Osteocyte (in vitro differentiated cells): ENCODE measurements at regions not wholly inside any gene's neighbourhood (a gene's known extent, or its start where the extent isn't known, plus 50 kb on each side); places are given as distances from the start of the nearest gene placed in this dataset.

Source experiments
- DNase-seq: peaks from one replicate; pipeline ENCODE4 v3.0.0; 2021; ENCODE audit warnings: mixed read lengths; ENCODE audit not compliant: unreplicated experiment; ENCODE audit errors: extremely low spot score
- H3K27ac Mint-ChIP-seq: one replicate; pipeline ENCODE4 v1.8.0; 2021; ENCODE audit warnings: mild to moderate bottlenecking, mixed read lengths; ENCODE audit not compliant: unreplicated experiment
- H3K27me3 Mint-ChIP-seq: one replicate; pipeline ENCODE4 v1.8.0; 2021; ENCODE audit warnings: mixed read lengths; ENCODE audit not compliant: unreplicated experiment
- H3K36me3 Mint-ChIP-seq: one replicate; pipeline ENCODE4 v1.8.0; 2021; ENCODE audit warnings: mixed read lengths; ENCODE audit not compliant: unreplicated experiment
- H3K4me1 Mint-ChIP-seq: one replicate; pipeline ENCODE4 v1.8.0; 2021; ENCODE audit warnings: mixed read lengths; ENCODE audit not compliant: unreplicated experiment
- H3K4me3 Mint-ChIP-seq: one replicate; pipeline ENCODE4 v1.8.0; 2021; ENCODE audit warnings: mild to moderate bottlenecking, moderate library complexity, mixed read lengths; ENCODE audit not compliant: unreplicated experiment
- H3K9me3 Mint-ChIP-seq: one replicate; pipeline ENCODE4 v1.8.0; 2021; ENCODE audit warnings: mixed read lengths; ENCODE audit not compliant: unreplicated experiment
- TF ChIP-seq, protein P1 (sequence below): fragments of 200-600 bp; sonication (generic); IDR thresholded peaks from 2 replicates; pipeline ENCODE4 v1.5.0; 2021; ENCODE audit warnings: antibody characterized with exemption, mild to moderate bottlenecking, moderate library complexity

DNA sequence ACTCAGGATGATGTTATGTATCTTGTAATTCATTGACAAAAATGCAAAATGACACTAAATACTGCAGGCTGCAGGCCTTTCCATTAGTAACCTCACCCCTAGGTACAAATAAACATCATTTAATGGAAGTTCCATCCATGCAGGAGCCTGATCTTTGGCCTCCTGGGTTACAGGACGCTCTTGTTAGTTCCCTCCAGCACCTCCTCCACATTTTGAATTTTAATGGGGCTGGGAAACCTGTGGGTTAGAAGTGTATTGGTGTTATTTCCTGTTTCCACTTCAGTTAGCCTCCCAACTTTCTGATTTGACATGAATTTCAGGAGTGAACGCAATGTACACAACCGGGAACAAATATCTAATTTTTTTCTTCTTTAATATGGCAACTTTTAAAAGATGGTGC, 237.1 kb upstream of the ARGLU1 start:
- Mint-ChIP-seq H3K4me3 (no peak overlapping the region), H3K4me1 (no peaks in the 10 kb centered on the region), H3K27ac (no peak overlapping the region), H3K27me3 (peaks cover 17% of the 10 kb centered on the region), H3K36me3 (no peaks in the 10 kb centered on the region), H3K9me3 (no peaks in the 10 kb centered on the region)
- DNase-seq, result no peak
- TF ChIP-seq, protein P1, sequence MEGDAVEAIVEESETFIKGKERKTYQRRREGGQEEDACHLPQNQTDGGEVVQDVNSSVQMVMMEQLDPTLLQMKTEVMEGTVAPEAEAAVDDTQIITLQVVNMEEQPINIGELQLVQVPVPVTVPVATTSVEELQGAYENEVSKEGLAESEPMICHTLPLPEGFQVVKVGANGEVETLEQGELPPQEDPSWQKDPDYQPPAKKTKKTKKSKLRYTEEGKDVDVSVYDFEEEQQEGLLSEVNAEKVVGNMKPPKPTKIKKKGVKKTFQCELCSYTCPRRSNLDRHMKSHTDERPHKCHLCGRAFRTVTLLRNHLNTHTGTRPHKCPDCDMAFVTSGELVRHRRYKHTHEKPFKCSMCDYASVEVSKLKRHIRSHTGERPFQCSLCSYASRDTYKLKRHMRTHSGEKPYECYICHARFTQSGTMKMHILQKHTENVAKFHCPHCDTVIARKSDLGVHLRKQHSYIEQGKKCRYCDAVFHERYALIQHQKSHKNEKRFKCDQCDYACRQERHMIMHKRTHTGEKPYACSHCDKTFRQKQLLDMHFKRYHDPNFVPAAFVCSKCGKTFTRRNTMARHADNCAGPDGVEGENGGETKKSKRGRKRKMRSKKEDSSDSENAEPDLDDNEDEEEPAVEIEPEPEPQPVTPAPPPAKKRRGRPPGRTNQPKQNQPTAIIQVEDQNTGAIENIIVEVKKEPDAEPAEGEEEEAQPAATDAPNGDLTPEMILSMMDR, result no peak

DNA sequence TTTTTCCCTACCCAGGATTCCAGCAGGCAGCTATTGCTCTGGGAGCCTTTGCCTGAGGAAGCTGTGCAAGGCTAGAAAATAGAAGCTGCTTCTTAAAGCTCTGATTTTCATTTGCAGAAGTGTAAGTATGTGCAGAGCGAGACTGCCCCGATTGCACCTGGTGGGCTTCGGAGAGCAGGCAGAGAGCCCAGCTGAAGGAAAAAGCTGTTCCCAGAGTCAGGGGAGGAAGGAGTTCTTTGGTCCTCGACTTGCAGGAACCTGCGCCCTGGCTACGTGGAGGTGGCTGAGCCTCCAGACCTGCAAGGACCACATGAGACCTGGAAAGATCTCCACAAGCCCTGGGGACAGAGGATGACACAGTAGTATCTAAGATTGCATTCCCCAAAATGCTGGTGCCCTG, 235.0 kb upstream of the ARGLU1 start:
- H3K27ac Mint-ChIP-seq, result no peak overlapping the region
- peaks cover 8% of the 10 kb centered on the region for H3K27me3 Mint-ChIP-seq
- no peak overlapping the region for H3K4me3 Mint-ChIP-seq
- H3K4me1 Mint-ChIP-seq, result no peaks in the 10 kb centered on the region
- TF ChIP-seq, protein P1, result no peak
- DNase-seq, result no peak
- H3K9me3 Mint-ChIP-seq, result no peaks in the 10 kb centered on the region
- H3K36me3 Mint-ChIP-seq, result no peaks in the 10 kb centered on the region

DNA sequence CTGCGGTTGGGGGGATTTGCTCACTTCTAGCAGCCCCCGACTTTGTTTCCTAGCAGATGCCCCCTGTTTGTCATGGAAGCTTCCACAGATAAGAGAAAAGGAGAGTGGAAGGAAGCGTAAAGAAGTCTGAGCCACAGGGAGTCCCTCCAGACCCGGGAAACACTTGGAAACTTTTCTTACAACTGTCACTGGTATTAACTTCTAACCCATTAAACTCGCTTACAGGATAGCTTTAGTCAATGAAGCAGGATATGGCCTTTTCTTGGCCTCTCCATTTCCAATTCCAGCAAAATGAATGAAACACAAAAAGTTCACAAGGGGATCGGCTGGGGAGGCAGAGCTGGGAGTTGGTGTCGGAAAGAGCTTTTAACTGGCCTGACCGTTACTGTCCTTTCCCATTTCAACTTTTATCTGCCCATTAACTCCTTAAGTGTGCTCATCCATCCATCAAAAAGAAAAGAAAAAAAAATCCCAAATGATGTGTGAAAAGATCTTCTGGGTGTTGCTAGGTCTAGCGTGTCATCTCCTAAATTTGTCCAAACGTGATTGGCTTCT, 231.9 kb upstream of the ARGLU1 start:
- DNase-seq, result no peak
- TF ChIP-seq, protein P1, result no peak
- no peaks in the 10 kb centered on the region for H3K36me3 Mint-ChIP-seq
- peaks cover 16% of the 10 kb centered on the region for H3K27me3 Mint-ChIP-seq
- no peak overlapping the region for H3K27ac Mint-ChIP-seq
- no peaks in the 10 kb centered on the region for H3K4me1 Mint-ChIP-seq
- no peaks in the 10 kb centered on the region for H3K9me3 Mint-ChIP-seq
- H3K4me3 Mint-ChIP-seq, result no peak overlapping the region

DNA sequence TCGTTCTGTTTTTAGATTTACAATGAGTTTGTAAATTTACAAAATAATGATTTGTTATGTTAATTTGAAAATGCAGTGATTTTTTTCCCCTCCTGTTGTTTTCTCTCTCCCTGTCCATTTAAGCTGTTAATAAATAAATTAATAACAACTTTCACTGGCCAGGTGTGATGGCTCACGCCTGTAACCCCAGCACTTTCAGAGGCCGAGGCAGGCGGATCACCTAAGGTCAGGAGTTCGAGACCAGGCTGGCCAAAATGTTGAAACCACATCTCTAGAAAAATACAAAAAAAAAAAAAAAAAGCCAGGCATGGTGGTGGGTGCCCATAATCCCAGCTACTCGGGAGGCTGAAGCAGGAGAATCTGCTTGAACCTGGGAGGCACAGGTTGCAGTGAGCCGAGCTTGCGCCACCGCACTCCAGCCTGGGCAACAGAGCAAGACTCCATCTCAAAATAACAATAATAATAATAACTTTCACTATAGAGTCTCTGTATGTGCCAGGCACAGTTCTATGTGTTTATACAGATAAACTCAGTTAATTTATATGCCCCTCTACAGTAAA, 229.2 kb upstream of the ARGLU1 start:
- no peaks in the 10 kb centered on the region for H3K9me3 Mint-ChIP-seq
- TF ChIP-seq, protein P1, result no peak
- H3K4me1 Mint-ChIP-seq, result no peaks in the 10 kb centered on the region
- peaks cover 14% of the 10 kb centered on the region for H3K27me3 Mint-ChIP-seq
- no peak overlapping the region for H3K27ac Mint-ChIP-seq
- H3K4me3 Mint-ChIP-seq, result no peak overlapping the region
- no peak for DNase-seq
- no peaks in the 10 kb centered on the region for H3K36me3 Mint-ChIP-seq

DNA sequence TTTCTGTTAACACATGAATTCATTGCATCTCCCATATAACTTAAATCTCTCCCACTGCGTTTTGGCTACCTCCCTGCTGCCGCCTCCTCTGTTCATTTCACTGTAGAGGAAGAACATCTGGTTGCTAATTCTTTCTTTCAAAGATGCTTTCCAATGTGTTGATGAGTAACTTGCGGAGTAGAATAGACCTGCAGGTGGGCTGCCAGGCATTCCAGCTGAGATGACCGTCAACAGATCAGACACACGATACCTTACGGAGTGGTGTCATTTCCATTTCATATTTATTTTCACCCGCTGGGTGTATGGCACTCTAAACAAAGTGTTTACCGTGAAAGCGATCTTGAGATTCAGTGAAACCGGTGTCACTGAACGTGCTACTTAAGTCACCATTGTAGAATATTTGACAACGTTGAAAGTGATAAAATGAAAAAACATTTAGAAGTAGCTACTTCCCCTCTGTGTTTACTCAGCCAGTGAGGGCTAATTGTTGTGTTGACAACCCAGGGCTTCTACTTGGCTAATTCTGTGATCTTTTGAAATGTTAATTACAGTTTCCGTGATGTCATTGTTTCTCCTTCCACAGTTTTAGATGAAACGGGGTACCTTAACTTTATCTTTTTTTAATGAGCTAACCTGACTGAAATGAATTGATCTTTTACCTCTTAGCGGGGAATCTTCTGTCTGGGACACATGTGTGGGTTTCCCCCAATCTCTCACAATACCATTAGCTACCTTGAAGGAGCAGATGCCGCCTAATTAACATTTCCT, 228.5 kb upstream of the ARGLU1 start:
- peaks cover 14% of the 10 kb centered on the region for H3K27me3 Mint-ChIP-seq
- H3K4me3 Mint-ChIP-seq, result no peak overlapping the region
- no peak for DNase-seq
- no peaks in the 10 kb centered on the region for H3K36me3 Mint-ChIP-seq
- no peaks in the 10 kb centered on the region for H3K4me1 Mint-ChIP-seq
- no peak overlapping the region for H3K27ac Mint-ChIP-seq
- TF ChIP-seq, protein P1, result no peak
- H3K9me3 Mint-ChIP-seq, result no peaks in the 10 kb centered on the region
